ENCODE measurements at regions not wholly inside any gene's neighbourhood (a gene's known extent, or its start where the extent isn't known, plus 50 kb on each side); places are given as distances from the start of the nearest gene placed in this dataset.

DNA sequence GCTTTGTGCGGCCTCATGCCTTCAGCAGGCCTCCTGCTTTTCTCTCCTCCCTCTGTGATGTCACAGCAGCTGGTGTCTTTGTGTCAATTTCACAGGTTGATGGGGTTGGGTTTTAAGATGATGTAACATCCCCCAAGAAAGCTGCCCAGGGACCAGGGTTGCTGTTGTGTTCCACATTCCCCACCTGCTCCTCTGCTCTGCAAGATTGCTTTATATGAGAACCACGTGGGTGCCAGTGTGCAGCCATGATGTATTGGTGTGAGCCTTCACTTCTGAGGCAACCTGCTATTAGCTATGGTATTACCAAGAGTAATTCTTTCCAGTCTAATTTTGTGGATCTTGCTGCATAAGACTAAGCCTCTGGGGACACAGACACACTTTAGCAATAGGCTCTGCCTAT, 213.0 kb upstream of the ADAMTS16 start:
- H3K36me3 Mint-ChIP-seq (ENCODE audit: insufficient read depth, unreplicated experiment), result no peaks in the 10 kb centered on the region
- CTCF ChIA-PET, result interaction anchor here (0.5 kb wide), 1 partner anchor 21 kb away, joined by 3 read pairs; no protein-coding TSS in a partner anchor
- no peaks in the 10 kb centered on the region for H3K27me3 Mint-ChIP-seq (ENCODE audit: unreplicated experiment)
- H3K4me3 Mint-ChIP-seq (ENCODE audit: low read depth, unreplicated experiment), result no peak overlapping the region
- H3K27ac Mint-ChIP-seq (ENCODE audit: unreplicated experiment), result no peak overlapping the region
- BruUV-seq (replicated peaks), result no TSS peak
- DNase-seq, result no peak
- intact Hi-C loops (cut with micrococcal nuclease; ENCODE audit: unreplicated experiment), result no loop called here
- TF ChIP-seq, protein P1, sequence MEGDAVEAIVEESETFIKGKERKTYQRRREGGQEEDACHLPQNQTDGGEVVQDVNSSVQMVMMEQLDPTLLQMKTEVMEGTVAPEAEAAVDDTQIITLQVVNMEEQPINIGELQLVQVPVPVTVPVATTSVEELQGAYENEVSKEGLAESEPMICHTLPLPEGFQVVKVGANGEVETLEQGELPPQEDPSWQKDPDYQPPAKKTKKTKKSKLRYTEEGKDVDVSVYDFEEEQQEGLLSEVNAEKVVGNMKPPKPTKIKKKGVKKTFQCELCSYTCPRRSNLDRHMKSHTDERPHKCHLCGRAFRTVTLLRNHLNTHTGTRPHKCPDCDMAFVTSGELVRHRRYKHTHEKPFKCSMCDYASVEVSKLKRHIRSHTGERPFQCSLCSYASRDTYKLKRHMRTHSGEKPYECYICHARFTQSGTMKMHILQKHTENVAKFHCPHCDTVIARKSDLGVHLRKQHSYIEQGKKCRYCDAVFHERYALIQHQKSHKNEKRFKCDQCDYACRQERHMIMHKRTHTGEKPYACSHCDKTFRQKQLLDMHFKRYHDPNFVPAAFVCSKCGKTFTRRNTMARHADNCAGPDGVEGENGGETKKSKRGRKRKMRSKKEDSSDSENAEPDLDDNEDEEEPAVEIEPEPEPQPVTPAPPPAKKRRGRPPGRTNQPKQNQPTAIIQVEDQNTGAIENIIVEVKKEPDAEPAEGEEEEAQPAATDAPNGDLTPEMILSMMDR (IDR thresholded peaks at IDR 0.05; ENCODE audit: unreplicated experiment), result no peak
- no peaks in the 10 kb centered on the region for H3K4me1 Mint-ChIP-seq (ENCODE audit: low read depth, unreplicated experiment)
- peaks cover 8% of the 10 kb centered on the region for H3K9me3 Mint-ChIP-seq (ENCODE audit: low read depth, unreplicated experiment)

DNA sequence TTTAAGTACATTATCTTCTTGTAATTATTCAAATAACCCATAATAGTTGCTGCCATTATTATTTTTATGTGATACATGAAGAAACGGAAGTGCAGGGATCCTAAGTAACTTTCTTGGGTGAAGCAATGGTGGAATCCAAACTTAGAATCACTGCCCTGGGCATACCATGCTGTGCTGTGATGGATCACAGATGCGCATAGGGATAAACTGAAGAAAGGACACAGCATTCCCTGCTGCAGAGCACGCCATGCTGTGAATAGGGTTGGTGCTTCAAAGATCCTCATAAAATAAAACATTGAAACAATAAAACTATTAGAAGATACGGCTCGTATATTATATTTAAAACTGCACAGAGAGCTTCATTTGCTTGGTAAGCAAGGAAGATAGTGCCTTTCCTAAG, 211.7 kb upstream of the ADAMTS16 start:
- intact Hi-C loops (cut with micrococcal nuclease; ENCODE audit: unreplicated experiment), result no loop called here
- no peaks in the 10 kb centered on the region for H3K36me3 Mint-ChIP-seq (ENCODE audit: insufficient read depth, unreplicated experiment)
- TF ChIP-seq, protein P1 (IDR thresholded peaks at IDR 0.05; ENCODE audit: unreplicated experiment), result no peak
- H3K9me3 Mint-ChIP-seq (ENCODE audit: low read depth, unreplicated experiment), result peaks cover 4% of the 10 kb centered on the region
- H3K27me3 Mint-ChIP-seq (ENCODE audit: unreplicated experiment), result no peaks in the 10 kb centered on the region
- H3K4me3 Mint-ChIP-seq (ENCODE audit: low read depth, unreplicated experiment), result no peak overlapping the region
- H3K4me1 Mint-ChIP-seq (ENCODE audit: low read depth, unreplicated experiment), result no peaks in the 10 kb centered on the region
- DNase-seq, result no peak
- CTCF ChIA-PET, result no interaction called here
- no peak overlapping the region for H3K27ac Mint-ChIP-seq (ENCODE audit: unreplicated experiment)
- no TSS peak for BruUV-seq (replicated peaks)

DNA sequence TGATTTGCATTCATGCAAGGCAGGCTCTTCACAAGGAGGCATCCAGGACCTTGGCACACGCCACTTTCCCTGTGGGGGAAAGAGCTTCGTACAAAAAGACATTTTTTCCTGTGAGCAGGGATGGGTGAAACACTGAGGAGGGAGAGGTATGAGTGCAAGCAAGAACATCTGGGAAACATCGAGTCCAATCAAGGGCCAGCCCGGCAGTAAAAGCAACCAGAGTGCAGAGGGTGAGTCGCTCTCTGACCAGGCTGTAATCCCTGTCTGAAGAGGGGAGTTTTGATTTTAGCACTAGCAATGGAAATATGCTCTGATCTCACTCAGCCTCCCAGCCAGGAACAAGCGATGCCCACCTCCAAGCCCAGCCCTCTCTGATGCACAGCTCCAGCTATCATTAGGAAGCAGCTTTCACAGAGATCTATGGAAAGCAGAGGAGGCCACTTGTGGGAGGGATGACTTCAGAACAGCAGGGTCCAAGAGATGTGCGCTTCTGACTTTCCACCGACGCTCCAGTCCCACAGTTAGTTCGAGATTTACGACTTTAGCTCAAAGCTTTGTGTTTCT, 211.0 kb upstream of the ADAMTS16 start:
- no peak overlapping the region for H3K27ac Mint-ChIP-seq (ENCODE audit: unreplicated experiment)
- intact Hi-C loops (cut with micrococcal nuclease; ENCODE audit: unreplicated experiment), result no loop called here
- H3K36me3 Mint-ChIP-seq (ENCODE audit: insufficient read depth, unreplicated experiment), result no peaks in the 10 kb centered on the region
- no TSS peak for BruUV-seq (replicated peaks)
- TF ChIP-seq, protein P1 (IDR thresholded peaks at IDR 0.05; ENCODE audit: unreplicated experiment), result no peak
- CTCF ChIA-PET, result no interaction called here
- H3K9me3 Mint-ChIP-seq (ENCODE audit: low read depth, unreplicated experiment), result peaks cover 6% of the 10 kb centered on the region
- no peak overlapping the region for H3K4me3 Mint-ChIP-seq (ENCODE audit: low read depth, unreplicated experiment)
- DNase-seq, result no peak
- H3K4me1 Mint-ChIP-seq (ENCODE audit: low read depth, unreplicated experiment), result no peaks in the 10 kb centered on the region
- no peaks in the 10 kb centered on the region for H3K27me3 Mint-ChIP-seq (ENCODE audit: unreplicated experiment)

DNA sequence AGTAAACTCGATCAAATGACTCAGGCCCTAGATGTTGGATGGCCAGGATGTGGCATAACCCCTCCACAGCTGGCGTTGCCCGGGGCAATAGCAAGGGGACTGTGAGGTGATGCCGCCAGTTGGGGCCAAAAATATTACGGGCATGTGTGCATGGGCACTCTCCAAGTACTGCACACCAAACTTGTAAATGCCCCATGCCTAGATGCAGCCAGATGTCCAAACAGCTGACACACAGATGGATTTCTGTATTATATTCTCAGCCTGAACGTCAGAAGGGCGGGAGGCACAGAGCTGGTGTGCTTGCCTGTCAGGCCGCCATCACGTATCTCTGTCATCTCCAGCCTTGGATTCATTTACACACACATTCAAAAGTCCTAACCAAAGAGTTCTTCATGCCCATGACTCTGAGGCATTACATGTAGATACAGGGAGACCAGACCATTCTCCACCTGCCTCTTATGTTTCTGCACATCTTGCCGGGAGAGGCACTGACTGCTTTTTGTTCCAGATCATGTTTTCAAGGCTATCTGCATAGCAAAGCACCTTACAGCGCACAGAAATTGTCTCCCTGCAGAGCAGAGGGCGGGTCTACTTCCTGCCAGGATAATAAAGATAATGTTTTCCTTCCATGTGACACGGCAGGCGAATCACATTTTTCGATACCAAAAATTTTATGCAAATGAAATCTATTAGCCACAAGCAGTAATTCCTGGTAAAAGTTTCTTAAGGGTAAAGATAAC, 200.9 kb upstream of the ADAMTS16 start:
- TF ChIP-seq, protein P1 (IDR thresholded peaks at IDR 0.05; ENCODE audit: unreplicated experiment), result no peak
- peaks cover 15% of the 10 kb centered on the region for H3K9me3 Mint-ChIP-seq (ENCODE audit: low read depth, unreplicated experiment)
- no peaks in the 10 kb centered on the region for H3K4me1 Mint-ChIP-seq (ENCODE audit: low read depth, unreplicated experiment)
- H3K27ac Mint-ChIP-seq (ENCODE audit: unreplicated experiment), result no peak overlapping the region
- BruUV-seq (replicated peaks), result no TSS peak
- no peak for DNase-seq
- H3K4me3 Mint-ChIP-seq (ENCODE audit: low read depth, unreplicated experiment), result no peak overlapping the region
- intact Hi-C loops (cut with micrococcal nuclease; ENCODE audit: unreplicated experiment), result no loop called here
- no peaks in the 10 kb centered on the region for H3K27me3 Mint-ChIP-seq (ENCODE audit: unreplicated experiment)
- H3K36me3 Mint-ChIP-seq (ENCODE audit: insufficient read depth, unreplicated experiment), result no peaks in the 10 kb centered on the region
- CTCF ChIA-PET, result no interaction called here
